HG03097 (cell line): ENCODE measurements at regions not wholly inside any gene's neighbourhood (a gene's known extent, or its start where the extent isn't known, plus 50 kb on each side); places are given as distances from the start of the nearest gene placed in this dataset.
"Not testable (repeated sequence)": the region's sequence is repeated elsewhere in the genome, so short reads cannot be mapped to it uniquely, and the experiment has no call there.

Experiments used
- ATAC-seq: cut with Tn5 transposase; IDR thresholded peaks from one replicate; pipeline ENCODE4 v1.9.1; 2021; ENCODE audit not compliant: unreplicated experiment, low FRiP score

- no peak for ATAC-seq
Observed at GRCh38 chr3:72087420-72087819, 302.5 kb upstream of the PROK2 start.

- no peak for ATAC-seq
Observed at GRCh38 chr3:72086743-72087087, 301.8 kb upstream of the PROK2 start.

- no peak for ATAC-seq
Observed at GRCh38 chr3:72086042-72086742, 301.2 kb upstream of the PROK2 start.

- ATAC-seq = no peak
Observed at GRCh38 chr3:72085036-72085435, 300.1 kb upstream of the PROK2 start.

GRCh38 chr3:72082776-72083462 is 298.0 kb upstream of the PROK2 start:
- no peak for ATAC-seq

GRCh38 chr3:72082186-72082715 is 297.3 kb upstream of the PROK2 start:
- peak; percentile 66 for ATAC-seq

GRCh38 chr3:72081471-72082185 is 296.7 kb upstream of the PROK2 start:
- no peak for ATAC-seq

- no peak for ATAC-seq
Observed at GRCh38 chr3:72080800-72081199, 295.9 kb upstream of the PROK2 start.

- ATAC-seq = no peak
Observed at GRCh38 chr3:72080095-72080494, 295.1 kb upstream of the PROK2 start.

- no peak for ATAC-seq
Observed at GRCh38 chr3:72079369-72079872, 294.5 kb upstream of the PROK2 start.

- ATAC-seq = no peak
Observed at GRCh38 chr3:72078676-72079368, 293.9 kb upstream of the PROK2 start.

GRCh38 chr3:72077473-72078259 is 292.7 kb upstream of the PROK2 start:
- no peak for ATAC-seq

GRCh38 chr3:72075848-72076247 is 290.9 kb upstream of the PROK2 start:
- ATAC-seq = not testable (repeated sequence)

GRCh38 chr3:72071624-72072023 is 286.7 kb upstream of the PROK2 start:
- no peak for ATAC-seq

GRCh38 chr3:72070005-72070404 is 285.1 kb upstream of the PROK2 start:
- ATAC-seq = no peak

GRCh38 chr3:72069543-72069942 is 284.6 kb upstream of the PROK2 start:
- no peak for ATAC-seq

- no peak for ATAC-seq
Observed at GRCh38 chr3:72068621-72069020, 283.7 kb upstream of the PROK2 start.

- no peak for ATAC-seq
Observed at GRCh38 chr3:72067721-72068120, 282.8 kb upstream of the PROK2 start.

GRCh38 chr3:72065872-72066641 is 281.1 kb upstream of the PROK2 start:
- ATAC-seq = no peak
